ENCODE measurements at regions not wholly inside any gene's neighbourhood (a gene's known extent, or its start where the extent isn't known, plus 50 kb on each side); places are given as distances from the start of the nearest gene placed in this dataset.

DNA sequence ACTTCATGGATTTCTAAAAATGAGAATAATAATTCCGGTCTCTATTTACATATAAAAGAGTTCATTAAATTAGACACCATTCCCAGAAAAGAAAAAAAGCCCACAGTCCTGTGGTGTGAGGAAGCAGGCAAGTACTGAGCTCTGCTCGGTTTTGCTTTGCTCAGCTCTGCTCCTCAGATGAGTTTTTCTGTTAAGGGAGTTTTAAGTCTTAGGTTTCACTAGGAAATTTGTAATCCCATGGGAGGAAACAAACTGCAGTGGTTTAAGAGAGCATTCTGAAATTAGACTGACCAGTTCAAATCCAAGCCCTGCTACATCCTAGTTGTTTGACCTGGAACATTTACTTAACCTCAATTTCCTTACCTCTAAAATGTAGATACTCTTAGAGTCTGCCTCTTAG is 338.6 kb upstream of the MMADHC start:
- DNase-seq = no peak

DNA sequence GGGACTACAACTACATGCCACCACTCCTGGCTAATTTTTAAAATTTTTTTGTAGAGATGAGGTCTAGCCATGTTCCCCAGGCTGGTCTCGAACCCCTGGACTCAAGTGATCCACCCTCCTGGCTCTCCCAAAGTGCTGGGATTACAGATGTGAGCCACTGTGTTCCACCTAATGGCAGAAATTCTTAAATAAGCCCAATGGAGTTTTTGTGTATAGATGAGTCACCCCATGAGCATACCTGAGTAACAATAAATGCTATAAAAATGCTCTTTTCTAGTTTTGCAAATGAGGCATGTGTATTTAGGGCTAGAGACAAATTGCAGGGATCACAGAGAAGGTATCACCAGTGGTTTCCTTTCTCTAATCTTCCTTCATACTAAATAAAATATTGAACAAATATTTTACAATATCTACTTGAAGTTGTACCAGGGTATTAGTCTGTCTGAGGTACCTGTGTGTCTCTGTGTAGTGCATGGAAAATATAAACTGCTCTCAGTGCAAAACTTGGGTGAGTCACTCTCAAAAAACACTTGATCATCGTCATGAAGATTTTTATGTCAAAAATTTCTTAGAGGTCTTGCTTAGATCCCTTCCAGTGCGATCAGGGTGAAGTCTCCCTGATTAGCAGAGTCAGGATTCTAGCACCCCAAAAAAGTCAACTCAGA is 337.1 kb upstream of the MMADHC start:
- DNase-seq = no peak

DNA sequence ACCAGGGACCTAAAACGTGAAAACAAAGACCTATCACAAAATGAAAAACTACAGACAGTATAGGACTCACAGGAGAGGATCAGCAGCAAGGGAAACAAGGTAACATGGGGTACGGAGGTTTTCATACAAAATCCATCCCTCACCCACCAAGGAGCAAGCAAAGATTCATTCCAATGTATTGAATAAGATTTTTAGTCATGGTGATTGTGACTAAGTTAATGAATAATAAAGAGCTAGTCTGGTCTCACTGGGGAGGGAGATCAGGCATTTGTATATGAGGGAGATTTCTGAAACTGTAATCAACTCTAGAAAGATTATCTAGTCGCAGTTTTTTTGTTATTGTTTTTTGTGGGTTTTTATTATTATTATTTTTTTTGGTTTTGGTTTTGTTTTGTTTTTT is 336.5 kb upstream of the MMADHC start:
- DNase-seq = no peak

DNA sequence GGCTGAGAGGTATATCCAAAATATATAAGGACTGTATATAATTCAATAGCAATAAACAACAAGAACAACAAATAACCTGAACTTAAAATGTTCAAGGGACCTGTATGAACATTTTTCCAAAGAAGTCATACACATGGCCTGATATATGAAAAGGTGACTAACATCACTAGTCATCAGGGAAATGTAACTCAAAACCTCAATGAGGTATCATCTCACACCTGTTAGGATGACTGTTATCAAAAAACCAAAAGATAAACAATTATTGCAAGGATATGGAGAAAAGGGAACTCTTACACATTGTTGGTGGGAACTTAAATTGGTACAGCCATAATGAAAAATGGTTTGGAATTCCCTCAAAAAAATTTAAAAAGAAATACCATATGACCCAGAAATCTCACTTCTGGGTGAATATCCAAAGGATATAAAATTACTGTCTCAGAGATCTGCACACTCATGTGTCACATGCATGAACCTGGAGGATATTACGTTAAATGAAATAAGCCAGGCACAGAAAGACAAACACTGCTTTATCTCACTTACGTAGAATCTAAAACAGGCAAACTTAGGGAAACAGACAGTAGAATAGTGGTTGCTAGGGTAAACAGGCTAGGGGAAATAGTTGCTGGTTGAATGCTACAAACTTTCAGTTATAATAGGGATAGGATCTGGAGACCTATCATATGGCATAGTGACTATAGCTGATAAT is 334.5 kb upstream of the MMADHC start:
- no peak for DNase-seq

DNA sequence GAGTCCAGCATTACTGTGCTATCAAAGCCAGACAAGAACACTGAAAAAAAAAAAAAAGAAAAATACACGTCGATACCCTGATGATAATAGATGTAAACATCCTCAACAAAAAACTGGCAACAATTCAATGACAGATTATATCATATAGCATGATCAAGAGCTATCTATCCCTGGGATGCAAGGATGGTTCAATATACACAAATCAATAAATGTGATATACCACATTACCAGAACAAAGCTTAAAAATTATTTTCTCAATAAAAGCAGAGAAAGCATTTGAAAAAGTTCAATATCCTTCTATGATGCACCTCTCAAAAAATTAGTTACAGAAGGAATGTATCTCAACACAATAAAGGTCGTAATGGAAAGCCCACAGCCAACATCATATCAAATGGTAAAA is 332.8 kb upstream of the MMADHC start:
- DNase-seq = no peak

DNA sequence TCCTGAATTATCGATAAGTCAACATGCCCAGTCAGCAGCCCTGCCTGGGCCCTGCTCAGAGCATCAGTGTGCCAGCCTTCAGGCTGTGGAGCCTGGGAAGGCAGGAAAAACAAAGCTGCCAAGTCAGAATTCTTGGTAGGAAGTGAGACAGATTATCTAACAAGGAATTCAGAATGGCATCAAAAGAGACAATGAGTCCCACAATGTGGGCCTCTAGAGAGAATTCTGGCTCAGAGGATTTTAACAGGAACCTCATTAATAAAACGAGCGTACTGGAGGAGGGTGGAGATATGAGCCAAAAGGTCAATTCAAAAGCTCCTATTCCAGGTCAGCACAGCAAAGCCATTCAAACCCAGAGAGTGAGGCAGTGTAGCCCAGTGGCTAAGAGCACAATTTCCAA is 327.6 kb upstream of the MMADHC start:
- DNase-seq = no peak

DNA sequence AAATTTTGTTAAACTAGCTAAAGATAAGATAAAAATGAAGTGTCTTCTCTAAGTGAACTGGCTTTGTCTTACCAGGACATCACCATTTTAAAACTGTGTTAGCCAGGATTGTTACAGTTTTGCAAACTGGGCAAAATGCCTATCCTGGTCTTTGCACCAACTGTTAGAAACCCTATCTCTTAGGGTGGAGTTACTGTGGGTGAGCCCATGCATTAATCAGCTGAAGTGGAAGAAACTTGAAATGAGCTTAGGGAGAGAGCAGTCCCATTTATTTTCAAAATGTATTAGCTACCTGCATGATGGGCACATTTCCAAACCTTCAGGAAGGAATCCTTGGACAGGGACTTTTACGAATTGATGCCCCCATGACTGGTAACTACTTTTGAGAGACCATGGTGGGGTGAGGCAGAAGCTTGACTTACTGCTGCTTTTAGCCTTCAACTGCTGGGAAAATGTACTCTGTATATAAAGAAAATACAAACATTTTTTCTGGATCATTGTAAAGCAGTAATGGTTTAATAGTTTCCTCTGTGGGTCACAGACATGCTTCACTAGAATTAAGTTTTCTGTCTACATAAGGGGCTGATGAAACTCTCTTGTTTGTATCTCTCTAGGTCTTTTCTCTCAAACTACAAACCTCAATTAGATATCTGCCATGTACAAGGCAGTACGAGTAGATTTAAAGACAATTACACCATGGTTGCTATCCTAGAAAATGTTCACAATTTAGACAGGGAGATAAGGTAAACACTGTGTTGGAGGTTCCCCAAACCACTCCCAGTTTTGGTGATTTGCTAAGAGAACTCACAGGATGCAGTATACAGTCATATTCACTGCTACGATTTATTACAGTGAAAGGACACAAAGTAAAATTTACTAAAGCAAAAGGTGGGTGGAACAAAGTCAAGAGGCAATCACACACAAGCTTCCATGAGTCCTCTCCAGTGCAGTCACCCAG is 321.4 kb upstream of the MMADHC start:
- DNase-seq = no peak

DNA sequence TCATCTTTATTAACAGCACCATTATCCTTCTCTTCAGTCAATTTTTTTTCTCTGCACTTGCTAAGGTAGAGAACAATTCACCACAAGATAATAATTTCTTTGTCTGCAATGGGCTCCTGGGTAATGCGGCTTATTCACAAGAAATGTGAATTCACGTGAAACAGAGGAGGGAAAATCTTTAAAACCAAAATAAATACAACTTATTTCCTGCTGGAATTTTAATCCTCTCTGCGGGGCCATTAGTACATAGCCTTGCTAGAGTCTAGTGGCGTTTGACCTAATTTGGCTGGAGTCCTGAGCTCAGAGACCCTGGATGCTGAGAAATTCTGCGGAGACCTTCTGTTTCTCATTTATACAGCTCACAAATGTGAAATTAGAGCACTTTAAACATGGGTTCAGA is 319.3 kb upstream of the MMADHC start:
- no peak for DNase-seq

DNA sequence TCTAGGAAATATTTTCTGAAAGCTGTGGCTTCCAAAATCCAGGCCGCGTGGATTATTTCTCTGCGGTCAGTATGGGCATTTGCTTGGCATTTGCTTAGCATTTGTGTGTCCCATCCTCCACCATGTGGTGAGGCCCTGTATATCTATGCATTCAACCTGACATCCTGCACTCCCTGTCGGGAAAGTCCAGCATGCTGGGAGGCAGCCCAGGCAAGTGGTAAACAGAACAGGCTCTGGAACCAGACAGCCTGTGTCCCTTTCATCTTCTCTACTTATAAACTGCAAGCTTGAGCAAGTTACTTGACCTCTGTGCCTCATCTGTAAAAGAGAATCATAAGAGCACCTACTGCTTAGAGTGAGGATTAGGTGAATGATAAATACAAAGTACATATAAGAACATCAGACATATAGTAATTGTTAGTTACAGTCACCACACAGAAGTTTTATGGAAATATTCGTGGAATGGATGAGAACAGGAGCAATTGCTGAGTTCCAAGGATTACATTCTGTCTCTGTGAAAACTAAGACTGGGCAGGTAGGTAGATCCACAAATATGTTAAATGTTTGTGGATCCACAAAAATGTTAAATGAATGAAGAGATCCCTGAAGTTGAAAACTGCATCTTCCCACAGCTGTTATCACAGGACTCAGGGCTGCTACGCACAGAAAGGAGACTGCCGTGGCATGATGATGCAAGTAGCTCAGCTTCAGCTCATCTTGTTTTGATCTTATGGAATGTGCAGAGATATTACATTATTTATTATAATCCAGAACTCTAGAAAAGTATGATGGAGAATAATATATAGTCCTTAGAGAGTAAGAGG is 317.0 kb upstream of the MMADHC start:
- DNase-seq = no peak

DNA sequence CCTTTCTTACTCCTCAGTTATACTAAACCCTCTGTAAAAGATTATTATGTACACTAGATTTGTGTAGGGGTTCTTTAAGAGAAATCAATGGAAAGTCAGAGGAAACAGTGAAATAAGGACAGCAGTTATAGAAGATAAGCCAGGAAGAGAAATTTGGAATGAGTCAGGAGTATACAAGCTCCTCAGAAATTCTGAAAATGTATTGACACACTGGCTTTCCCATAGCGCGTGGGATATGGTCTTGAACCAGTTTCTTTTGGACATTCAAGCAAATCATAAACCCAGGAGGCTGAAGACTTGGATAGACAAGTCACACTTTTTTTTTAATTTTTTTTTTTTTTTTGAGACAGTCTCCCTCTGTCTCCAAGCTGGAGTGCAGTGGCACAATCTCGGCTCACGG is 316.1 kb upstream of the MMADHC start:
- DNase-seq = no peak

DNA sequence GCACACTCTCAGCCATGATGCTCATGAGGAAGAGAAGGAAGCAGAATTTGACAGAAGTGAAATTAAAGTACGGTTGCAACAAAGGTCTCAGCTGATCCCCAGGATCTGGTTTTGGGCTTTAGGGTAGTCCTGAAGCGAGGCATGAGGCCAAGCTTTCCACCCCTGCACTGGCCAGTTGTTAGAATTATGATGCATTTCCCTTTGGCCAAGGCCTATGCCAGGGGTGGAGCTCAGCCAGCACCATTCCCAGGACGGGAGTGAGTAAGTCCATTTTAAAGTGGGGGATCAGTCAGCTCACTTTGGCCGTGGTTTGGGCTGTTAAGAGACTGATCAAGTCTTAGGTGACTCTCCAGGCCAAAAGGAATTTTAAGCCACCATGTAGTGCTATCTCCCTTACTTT is 314.5 kb upstream of the MMADHC start:
- DNase-seq = no peak

DNA sequence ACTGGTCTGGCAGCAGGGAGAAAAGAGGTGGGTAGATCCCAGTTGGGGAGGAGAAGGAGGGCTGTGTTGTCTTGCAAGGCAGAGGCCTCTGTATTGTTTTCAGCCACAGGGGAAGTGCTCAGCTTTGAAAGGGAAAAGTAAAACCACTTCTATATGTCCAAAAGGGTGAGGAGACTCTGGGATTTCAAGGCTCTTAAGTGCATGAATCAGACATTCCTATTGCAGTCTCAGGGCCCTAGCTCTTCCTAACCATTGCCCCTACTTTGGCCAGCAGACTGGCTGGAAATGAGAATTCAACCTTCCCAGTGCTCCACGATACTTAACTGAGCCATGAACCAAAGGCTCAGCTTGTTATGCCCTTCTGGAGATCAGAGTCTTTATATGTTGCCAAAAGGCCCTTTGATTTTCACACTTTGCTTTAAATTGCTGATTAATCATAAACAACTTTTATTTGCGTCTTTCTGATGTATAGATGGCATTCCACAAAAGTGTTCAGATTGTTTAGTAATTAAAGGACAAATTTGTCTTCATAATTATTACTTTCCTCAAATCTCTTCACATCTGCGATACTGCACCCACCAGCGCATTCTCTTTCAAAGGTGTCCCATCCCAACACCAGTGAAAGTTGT is 313.8 kb upstream of the MMADHC start:
- no peak for DNase-seq

DNA sequence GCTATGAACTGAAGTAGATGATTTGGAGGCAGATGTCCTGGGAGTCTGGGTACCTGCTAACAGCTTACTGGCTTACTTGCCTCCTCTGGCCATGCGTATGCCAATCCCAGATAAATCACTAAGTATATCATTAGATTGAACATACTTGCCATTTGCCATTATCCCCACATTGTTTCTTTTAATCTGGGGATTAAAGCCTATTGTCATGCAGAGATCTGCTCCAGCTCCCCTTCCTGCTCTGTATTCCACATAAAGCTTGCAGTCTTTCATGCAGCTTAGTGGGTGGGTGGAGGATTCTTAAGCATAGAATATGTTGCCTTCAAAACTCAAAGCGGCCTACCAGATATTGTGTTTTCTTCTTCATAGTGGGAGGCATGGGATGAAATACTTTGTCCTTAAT is 311.8 kb upstream of the MMADHC start:
- no peak for DNase-seq

DNA sequence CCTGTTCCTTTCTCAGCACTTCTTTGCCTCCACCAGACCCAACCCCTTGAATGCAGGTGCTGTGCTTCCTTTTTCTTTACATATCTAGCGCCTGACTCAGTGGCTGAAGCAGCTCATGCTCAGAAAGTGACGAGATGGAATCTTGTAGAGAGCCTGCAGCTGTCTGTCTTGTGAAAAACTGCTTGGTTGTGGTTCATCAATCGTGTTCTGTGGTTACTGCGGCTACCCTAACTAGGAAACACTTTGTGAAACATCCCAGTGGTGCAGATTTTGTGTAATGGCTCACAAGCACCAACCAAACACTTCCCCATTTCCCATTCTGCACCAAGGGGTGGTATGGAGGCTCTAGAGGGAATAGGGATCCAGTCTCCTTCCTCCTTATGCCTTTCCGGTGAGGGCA is 307.2 kb upstream of the MMADHC start:
- peak in 1 of 56 donors; percentile 6 for DNase-seq

DNA sequence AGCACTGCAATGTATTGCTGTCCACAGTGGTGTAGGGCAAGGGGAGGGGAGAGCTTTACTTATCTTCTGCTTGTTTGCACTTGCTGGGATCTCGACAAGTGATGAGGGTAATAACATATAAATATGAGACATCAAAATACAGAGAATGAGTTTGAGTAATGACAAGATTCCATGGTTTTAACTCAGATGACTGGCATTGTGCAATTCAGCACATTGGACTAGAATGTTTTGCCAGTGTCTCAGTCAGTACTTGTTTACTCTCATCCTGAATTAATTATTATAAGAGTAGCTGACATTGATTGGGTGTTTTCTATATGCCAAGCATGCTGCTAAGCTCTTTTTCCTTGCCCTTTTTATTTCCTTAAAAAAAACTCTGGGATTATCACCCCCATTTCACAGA is 306.7 kb upstream of the MMADHC start:
- DNase-seq = no peak

DNA sequence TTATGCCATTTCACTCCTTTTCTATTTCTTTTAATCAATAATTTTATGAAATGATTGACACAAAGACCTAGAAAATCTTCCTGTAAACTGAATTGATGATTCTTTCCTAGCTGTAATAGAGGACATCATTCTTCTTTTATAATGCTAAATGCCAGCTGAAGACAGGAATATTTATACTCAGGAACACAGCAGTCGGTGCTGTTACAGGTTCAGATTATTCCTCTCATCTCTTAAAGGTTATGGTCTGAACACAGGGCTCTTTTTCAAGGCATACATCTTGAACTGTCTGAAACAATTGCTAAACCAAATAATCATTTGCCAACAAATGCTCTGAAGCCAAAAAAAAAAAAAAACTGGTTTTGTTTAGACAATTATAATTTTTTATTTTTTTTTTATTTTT is 305.0 kb upstream of the MMADHC start:
- no peak for DNase-seq

DNA sequence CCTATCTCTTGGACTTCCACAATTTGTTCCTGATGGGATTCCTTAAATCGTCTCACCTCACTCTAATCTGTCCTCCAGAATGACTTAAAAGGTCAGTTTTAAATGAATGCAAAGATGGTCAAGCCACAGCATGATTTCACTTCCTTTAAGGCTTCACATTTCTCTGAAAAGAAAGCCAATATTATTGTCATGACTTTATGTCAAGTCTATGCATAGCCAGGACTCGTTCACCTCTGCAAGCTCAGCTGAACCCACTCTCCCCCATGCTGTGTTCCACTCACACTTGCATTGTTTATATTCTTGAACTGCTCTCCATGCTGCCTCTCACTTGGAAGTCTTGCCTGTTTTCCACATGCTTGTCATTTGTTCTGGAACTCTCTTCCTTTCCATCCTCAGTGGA is 298.4 kb upstream of the MMADHC start:
- no peak for DNase-seq

DNA sequence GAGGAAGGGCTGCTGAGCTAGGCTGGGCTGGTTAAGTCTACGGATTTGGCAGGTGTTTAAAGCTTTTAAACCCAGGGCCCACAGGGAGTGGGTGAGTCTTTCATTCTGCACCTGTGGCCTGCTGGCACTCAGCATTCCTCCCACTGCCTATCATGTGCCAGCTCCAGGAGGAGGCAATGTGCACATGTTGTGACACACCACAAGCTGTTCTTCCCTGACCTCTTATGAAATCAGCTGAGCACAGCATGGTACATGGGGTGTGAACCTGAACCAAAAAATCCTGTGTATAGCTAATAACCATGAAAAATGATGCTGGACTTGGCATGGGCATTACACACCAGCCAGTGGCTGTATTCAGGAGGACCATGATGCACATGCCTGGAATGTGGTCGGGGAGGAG is 297.9 kb upstream of the MMADHC start:
- no peak for DNase-seq

DNA sequence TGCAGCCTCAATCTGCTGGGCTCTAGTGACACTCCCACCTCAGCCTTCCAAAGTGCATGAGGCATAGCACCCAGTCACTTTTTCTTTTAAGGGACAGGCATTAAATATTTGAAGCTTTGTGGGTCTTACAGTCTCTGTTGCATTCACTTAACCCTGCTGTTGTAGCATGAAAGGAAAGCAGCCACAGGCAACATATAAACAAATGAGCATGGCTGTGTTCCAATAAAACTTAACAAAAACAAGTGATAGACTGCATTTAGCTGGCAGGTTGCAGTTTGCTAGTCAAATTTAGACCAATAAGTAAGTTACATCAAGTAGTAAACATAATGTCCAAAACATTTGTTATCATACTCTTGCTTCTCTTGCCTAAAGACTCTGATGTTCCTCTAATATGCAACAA is 297.3 kb upstream of the MMADHC start:
- DNase-seq = no peak

DNA sequence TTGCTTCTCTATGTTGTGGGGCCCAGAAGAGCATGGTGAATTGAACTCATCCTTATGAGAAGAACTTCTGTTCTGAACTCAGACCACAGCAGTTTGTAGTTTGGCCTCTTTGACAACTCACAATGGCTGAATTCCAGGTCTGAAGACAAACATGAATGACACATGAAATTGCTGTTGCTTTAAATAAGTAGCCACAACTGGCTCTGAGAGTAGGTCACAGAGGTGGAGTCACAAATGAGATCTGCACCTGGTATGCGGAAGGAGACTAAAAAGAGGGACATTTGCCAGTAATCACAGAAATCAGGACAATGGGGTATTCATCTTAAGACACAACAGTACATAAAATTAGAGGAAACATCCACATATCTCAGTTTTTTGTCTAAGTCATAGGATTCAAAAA is 290.3 kb upstream of the MMADHC start:
- no peak for DNase-seq

DNA sequence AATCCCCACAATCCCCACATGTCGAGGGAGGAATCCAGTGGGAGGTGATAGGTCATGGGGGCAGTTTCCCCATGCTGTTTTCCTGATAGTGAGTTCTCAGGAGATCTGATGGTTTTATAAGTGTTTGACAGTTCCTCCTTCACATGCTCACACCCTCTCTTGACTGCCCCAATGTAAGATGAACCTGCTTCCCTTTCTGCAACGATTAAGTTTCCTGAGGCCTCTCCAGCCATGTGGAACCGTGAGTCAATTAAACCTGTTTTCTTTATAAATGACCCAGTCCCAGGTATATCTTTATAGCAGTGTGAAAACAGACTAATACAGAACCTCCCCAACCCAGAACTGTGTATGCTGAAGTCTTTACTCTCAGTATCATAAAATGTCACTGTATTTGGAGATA is 289.5 kb upstream of the MMADHC start:
- DNase-seq = no peak

Measured in amygdala (tissue), 56 donors.